Ovary (tissue), 7 donors: ENCODE measurements at regions not wholly inside any gene's neighbourhood (a gene's known extent, or its start where the extent isn't known, plus 50 kb on each side); places are given as distances from the start of the nearest gene placed in this dataset.

Source experiments
- DNase-seq, 5 donors: peaks; one replicate each; pipeline ENCODE4 v3.0.0-alpha.2; 2019 to 2020
- H3K27ac ChIP-seq, 2 donors: fragments of 200-600 bp; one replicate each; pipeline versions ENCODE4 v1.5.1 to v1.8.0; 2019 to 2022
- H3K27me3 ChIP-seq: fragments of 200-600 bp; one replicate; pipeline ENCODE4 v1.8.0; 2022
- H3K36me3 ChIP-seq: fragments of 200-600 bp; sonication (generic); one replicate; pipeline ENCODE4 v1.5.1; 2019
- H3K4me1 ChIP-seq: one replicate; pipeline ENCODE4 v1.8.1; 2013; ENCODE audit warnings: mild to moderate bottlenecking, moderate library complexity; ENCODE audit not compliant: insufficient read depth
- H3K4me3 ChIP-seq: fragments of 200-600 bp; sonication (generic); one replicate; pipeline ENCODE4 v1.5.1; 2017
- H3K9me3 ChIP-seq, 2 donors: fragments of 200-600 bp in 1 of 2; sonication (generic) in 1 of 2; one replicate each; pipeline versions ENCODE4 v1.5.1 to v1.8.1; 2013 to 2019; ENCODE audit warnings: mild to moderate bottlenecking in 1 of 2, moderate library complexity in 1 of 2
- EP300 ChIP-seq: sonication (generic); formaldehyde crosslinking; IDR thresholded peaks from one replicate; pipeline ENCODE4 v1.6.1; 2017; ENCODE audit warnings: antibody characterized with exemption
- POLR2A ChIP-seq: fragments of 450-650 bp; IDR thresholded peaks from one replicate; pipeline ENCODE4 v1.6.1; 2017; ENCODE audit warnings: antibody characterized with exemption, mild to moderate bottlenecking, moderate library complexity
- WGBS, 3 donors: extraction: QIAGEN DNeasy Blood & Tissue Kit in 1 of 3; methylation state at CpG; one replicate each; pipeline versions ENCODE4 v1.1.5 to v1.1.7; 2013 to 2017; 5-methylcytosine and 5-hydroxymethylcytosine counted together
- intact Hi-C, 4 donors: fragments of 100-400 bp; cut with DNase I; formaldehyde crosslinking; loops; one replicate each; pipeline versions ENCODE4 v1.11.0 to v1.15.1; 2022 to 2023
- TF ChIP-seq, protein P1 (sequence below), 3 donors: fragments of 450-650 bp in 2 of 3; fragments of 200-600 bp in 1 of 3; IDR thresholded peaks; one replicate each; pipeline versions ENCODE4 v1.5.1 to v1.8.0; 2016 to 2022; ENCODE audit warnings: antibody characterized with exemption in 3 of 3, mild to moderate bottlenecking in 1 of 3
- donor health status: DM: no; HTN: no; CAD: no; lungs with moderate emphysema.
- donor health status: DM: no; HTN: no; CAD: no.
- donor health status: Bipolar disorder and iron deficiency.
- donor health status: DM: no; HTN: no; CAD: no.
- donor health status: DM: yes; HTN: yes; CAD: no.

DNA sequence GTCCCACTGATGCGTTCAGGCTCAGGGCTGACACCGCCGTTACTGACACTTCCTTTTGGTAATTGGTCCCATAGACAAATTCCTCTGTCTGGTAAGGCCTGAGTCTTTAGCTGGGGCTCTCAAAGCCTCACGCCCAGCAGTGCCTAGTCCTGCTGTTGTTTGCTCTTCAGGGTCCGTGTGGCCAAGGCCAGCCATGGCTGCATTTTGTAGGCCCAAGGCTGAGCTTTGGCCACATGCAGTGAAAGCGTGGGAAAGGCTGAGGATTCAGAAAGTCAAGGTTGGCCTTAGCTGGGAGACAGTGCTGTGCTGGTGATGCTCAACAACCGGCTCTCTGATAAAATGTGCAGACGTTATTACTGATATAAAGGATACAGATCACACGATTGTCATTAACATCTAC lies 63.5 kb upstream of the C1orf174 start:
- no peak for DNase-seq

DNA sequence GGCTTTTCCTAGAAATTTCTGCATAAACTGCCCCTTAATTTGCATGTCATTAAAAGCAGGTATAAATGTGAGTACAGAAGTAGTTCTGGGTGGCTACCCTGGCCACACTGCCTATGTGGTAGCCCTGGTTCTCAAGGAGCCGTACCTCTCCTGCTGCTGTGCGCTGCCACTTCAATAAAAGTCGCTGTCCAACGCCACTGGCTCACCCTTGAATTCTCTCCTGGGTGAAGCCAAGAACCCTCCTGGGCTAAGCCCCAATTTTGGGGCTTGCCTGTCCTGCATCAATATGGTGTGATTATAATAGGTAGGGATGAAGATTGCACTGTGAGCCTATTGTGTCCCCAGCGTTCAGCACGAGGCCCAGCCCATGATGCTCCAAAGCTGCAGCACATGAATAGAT lies 65.6 kb upstream of the C1orf174 start:
- no peaks in the 10 kb centered on the region for H3K36me3 ChIP-seq
- no peak overlapping the region for H3K27ac ChIP-seq
- 80 to 92% (median 92%) methylated on average over 6 of the region's 6 CpGs for WGBS, 3 donors
- TF ChIP-seq EP300: no peak
- TF ChIP-seq, protein P1, sequence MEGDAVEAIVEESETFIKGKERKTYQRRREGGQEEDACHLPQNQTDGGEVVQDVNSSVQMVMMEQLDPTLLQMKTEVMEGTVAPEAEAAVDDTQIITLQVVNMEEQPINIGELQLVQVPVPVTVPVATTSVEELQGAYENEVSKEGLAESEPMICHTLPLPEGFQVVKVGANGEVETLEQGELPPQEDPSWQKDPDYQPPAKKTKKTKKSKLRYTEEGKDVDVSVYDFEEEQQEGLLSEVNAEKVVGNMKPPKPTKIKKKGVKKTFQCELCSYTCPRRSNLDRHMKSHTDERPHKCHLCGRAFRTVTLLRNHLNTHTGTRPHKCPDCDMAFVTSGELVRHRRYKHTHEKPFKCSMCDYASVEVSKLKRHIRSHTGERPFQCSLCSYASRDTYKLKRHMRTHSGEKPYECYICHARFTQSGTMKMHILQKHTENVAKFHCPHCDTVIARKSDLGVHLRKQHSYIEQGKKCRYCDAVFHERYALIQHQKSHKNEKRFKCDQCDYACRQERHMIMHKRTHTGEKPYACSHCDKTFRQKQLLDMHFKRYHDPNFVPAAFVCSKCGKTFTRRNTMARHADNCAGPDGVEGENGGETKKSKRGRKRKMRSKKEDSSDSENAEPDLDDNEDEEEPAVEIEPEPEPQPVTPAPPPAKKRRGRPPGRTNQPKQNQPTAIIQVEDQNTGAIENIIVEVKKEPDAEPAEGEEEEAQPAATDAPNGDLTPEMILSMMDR (IDR thresholded peaks at IDR 0.05): no peak
- no peak for TF ChIP-seq POLR2A
- no peaks in the 10 kb centered on the region for H3K27me3 ChIP-seq
- no peaks in the 10 kb centered on the region for H3K4me1 ChIP-seq
- no peak overlapping the region for H3K4me3 ChIP-seq
- intact Hi-C loops: no loop called here
- no peaks in the 10 kb centered on the region for H3K9me3 ChIP-seq
- DNase-seq: no peak

More for the DNA sequence above, 63.5 kb upstream of the C1orf174 start:
- intact Hi-C loops: no loop called here
- Histone ChIP-seq H3K36me3 (no peaks in the 10 kb centered on the region), H3K27me3 (no peaks in the 10 kb centered on the region), H3K27ac (no peak overlapping the region), H3K4me3 (no peak overlapping the region), H3K9me3 (no peaks in the 10 kb centered on the region), H3K4me1 (no peaks in the 10 kb centered on the region)
- TF ChIP-seq, protein P1 (IDR thresholded peaks at IDR 0.05): no peak
- TF ChIP-seq POLR2A (no peak), EP300 (no peak)
- 72 to 78% (median 74%) methylated on average over 9 of the region's 9 CpGs for WGBS, 3 donors

DNA sequence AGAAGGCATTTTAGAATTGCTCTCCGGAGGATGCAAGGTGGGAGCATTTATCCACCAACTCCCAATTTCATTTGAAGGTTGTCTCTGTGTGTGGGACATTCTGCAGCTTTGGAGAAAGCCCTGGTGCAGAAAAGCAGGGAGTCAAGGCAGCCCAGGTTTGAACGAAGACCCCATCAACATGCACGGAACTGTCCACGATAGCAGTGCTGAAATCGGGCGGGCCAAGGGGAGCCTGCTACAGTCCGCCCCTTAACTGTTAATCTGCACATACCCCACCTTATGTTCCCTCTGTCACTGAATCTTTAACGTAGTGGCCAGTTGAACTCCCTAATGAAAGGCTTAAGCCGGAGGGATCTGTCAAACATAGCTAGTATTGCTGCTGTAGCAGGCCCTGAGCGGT lies 68.8 kb upstream of the C1orf174 start:
- Histone ChIP-seq H3K27ac (no peak overlapping the region), H3K36me3 (no peaks in the 10 kb centered on the region), H3K9me3 (no peaks in the 10 kb centered on the region), H3K27me3 (no peaks in the 10 kb centered on the region), H3K4me1 (no peaks in the 10 kb centered on the region), H3K4me3 (no peak overlapping the region)
- TF ChIP-seq EP300 (no peak), POLR2A (no peak)
- TF ChIP-seq, protein P1 (IDR thresholded peaks at IDR 0.05): no peak
- intact Hi-C loops: no loop called here
- 40 to 47% (median 43%) methylated on average over 10 of the region's 10 CpGs for WGBS, 3 donors
- no peak for DNase-seq

DNA sequence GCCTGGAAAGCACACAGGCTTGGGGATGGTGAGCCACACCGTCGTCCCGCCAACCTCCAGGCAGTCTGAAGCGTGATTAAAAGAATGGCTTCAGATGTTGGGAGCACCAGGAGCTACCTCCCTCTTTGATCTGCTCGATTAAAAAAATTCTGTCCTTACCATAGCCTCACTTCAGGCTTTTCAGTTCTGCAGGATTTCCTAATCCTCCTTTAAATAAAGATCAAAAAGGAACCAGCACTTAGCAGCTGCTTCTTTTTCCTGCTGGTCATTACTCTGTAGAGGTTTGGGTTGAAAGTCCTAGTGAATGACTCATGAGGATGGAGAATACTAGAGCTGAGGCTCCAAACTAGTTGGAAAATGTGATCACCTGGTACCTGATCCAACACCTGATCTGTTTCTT lies 71.9 kb upstream of the C1orf174 start:
- no peaks in the 10 kb centered on the region for H3K4me1 ChIP-seq
- TF ChIP-seq, protein P1 (IDR thresholded peaks at IDR 0.05): no peak
- TF ChIP-seq EP300: no peak
- TF ChIP-seq POLR2A: no peak
- 72 to 78% (median 76%) methylated on average over 5 of the region's 5 CpGs for WGBS, 3 donors
- intact Hi-C loops: no loop called here
- H3K27ac ChIP-seq: no peak overlapping the region
- H3K4me3 ChIP-seq: no peak overlapping the region
- H3K27me3 ChIP-seq: no peaks in the 10 kb centered on the region
- H3K9me3 ChIP-seq: no peaks in the 10 kb centered on the region
- no peaks in the 10 kb centered on the region for H3K36me3 ChIP-seq
- DNase-seq: no peak
